ENCODE measurements at regions not wholly inside any gene's neighbourhood (a gene's known extent, or its start where the extent isn't known, plus 50 kb on each side); places are given as distances from the start of the nearest gene placed in this dataset.

- 81% methylated on average over 3 of the region's 3 CpGs for WGBS
- no peak for DNase-seq (ENCODE audit: low spot score)
- TF ChIP-seq TAF1 (conservative IDR thresholded peaks at IDR 0.05) (no peak), ZBTB33 (IDR thresholded peaks at IDR 0.05) (no peak), MAX (IDR thresholded peaks at IDR 0.05) (no peak), RXRA (IDR thresholded peaks at IDR 0.05) (no peak), NR2F2 (IDR thresholded peaks at IDR 0.05) (no peak), FOXA1 (IDR thresholded peaks at IDR 0.05) (no peak), CTCF (IDR thresholded peaks at IDR 0.05; ENCODE audit: low read depth, low read length, missing input control) (no peak), REST (IDR thresholded peaks at IDR 0.05) (no peak), FOXA2 (IDR thresholded peaks at IDR 0.05) (no peak), HNF4G (IDR thresholded peaks at IDR 0.05) (no peak), SP1 (IDR thresholded peaks at IDR 0.05) (no peak), HNF4A (conservative IDR thresholded peaks at IDR 0.05) (no peak)
- no peak overlapping the region for H3K27ac ChIP-seq (ENCODE audit: low read depth in 1 of 2, low read length in 2 of 2)
- no peak overlapping the region for H3K9ac ChIP-seq (ENCODE audit: low read depth in 1 of 2, low read length in 2 of 2)
- H3K27me3 ChIP-seq (ENCODE audit: control insufficient read depth in 4 of 4, insufficient read depth in 4 of 4, low read length in 3 of 4), result no peaks in the 10 kb centered on the region
- no peaks in the 10 kb centered on the region for H3K36me3 ChIP-seq (ENCODE audit: control insufficient read depth in 4 of 4, insufficient read depth in 3 of 4, low read depth in 1 of 4, low read length in 3 of 4)
- H3K4me3 ChIP-seq (ENCODE audit: low read depth in 1 of 3, low read length in 3 of 3), result no peak overlapping the region
- H3K9me3 ChIP-seq (ENCODE audit: control insufficient read depth in 4 of 4, low read length in 3 of 4), result no peaks in the 10 kb centered on the region
- no peaks in the 10 kb centered on the region for H3K4me1 ChIP-seq (ENCODE audit: control insufficient read depth in 4 of 4, insufficient read depth in 4 of 4, low read length in 3 of 4)
Measured at GRCh38 chr12:73274976-73275375, 1002.8 kb downstream of the TRHDE start.

- H3K27ac ChIP-seq (ENCODE audit: low read depth in 1 of 2, low read length in 2 of 2), result no peak overlapping the region
- H3K27me3 ChIP-seq (ENCODE audit: control insufficient read depth in 4 of 4, insufficient read depth in 4 of 4, low read length in 3 of 4), result no peaks in the 10 kb centered on the region
- H3K4me3 ChIP-seq (ENCODE audit: low read depth in 1 of 3, low read length in 3 of 3), result no peak overlapping the region
- H3K9ac ChIP-seq (ENCODE audit: low read depth in 1 of 2, low read length in 2 of 2), result no peak overlapping the region
- no peaks in the 10 kb centered on the region for H3K9me3 ChIP-seq (ENCODE audit: control insufficient read depth in 4 of 4, low read length in 3 of 4)
- no peak for DNase-seq (ENCODE audit: low spot score)
- H3K4me1 ChIP-seq (ENCODE audit: control insufficient read depth in 4 of 4, insufficient read depth in 4 of 4, low read length in 3 of 4), result no peaks in the 10 kb centered on the region
- no peaks in the 10 kb centered on the region for H3K36me3 ChIP-seq (ENCODE audit: control insufficient read depth in 4 of 4, insufficient read depth in 3 of 4, low read depth in 1 of 4, low read length in 3 of 4)
- TF ChIP-seq JUND (IDR thresholded peaks at IDR 0.05) (no peak), NR2F2 (IDR thresholded peaks at IDR 0.05) (no peak), RXRA (IDR thresholded peaks at IDR 0.05) (no peak), EGR1 (IDR thresholded peaks at IDR 0.05; ENCODE audit: low read depth in 2 of 2) (no peak), REST (IDR thresholded peaks at IDR 0.05) (no peak), ATF3 (IDR thresholded peaks at IDR 0.05) (no peak), MAX (IDR thresholded peaks at IDR 0.05) (no peak), TAF1 (conservative IDR thresholded peaks at IDR 0.05) (no peak), GABPA (IDR thresholded peaks at IDR 0.05 in 1 of 2, conservative IDR thresholded peaks at IDR 0.05 in 1 of 2) (no peak), ZBTB33 (IDR thresholded peaks at IDR 0.05) (no peak), RAD21 (IDR thresholded peaks at IDR 0.05) (no peak), FOXA2 (IDR thresholded peaks at IDR 0.05) (no peak), FOXA1 (IDR thresholded peaks at IDR 0.05) (no peak), SP1 (IDR thresholded peaks at IDR 0.05) (no peak)
Measured at GRCh38 chr12:73277971-73278370, 1005.8 kb downstream of the TRHDE start.
